ENCODE measurements at regions not wholly inside any gene's neighbourhood (a gene's known extent, or its start where the extent isn't known, plus 50 kb on each side); places are given as distances from the start of the nearest gene placed in this dataset.
"Not testable (repeated sequence)": the region's sequence is repeated elsewhere in the genome, so short reads cannot be mapped to it uniquely, and the experiment has no call there.

DNA sequence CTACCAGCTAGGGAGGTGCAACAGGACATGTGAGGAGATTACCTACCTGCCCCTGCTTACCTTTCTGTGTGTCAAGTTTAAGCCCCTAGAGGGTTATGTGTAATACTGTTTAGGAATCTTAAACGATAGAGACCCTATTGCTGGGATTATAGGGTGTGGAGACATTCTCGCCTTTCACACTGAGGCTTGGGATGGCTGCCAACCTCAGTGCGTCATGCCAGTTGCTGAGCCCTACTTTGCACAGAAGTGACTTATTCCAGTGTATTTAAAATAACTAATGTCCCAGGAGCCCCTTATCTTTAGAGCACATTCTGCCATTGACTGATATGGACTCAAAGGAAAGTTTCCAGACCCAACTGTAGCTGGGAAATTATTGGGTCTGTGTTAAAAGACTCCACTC lies 76.6 kb upstream of the XPA start:
- DNase-seq: no peak

DNA sequence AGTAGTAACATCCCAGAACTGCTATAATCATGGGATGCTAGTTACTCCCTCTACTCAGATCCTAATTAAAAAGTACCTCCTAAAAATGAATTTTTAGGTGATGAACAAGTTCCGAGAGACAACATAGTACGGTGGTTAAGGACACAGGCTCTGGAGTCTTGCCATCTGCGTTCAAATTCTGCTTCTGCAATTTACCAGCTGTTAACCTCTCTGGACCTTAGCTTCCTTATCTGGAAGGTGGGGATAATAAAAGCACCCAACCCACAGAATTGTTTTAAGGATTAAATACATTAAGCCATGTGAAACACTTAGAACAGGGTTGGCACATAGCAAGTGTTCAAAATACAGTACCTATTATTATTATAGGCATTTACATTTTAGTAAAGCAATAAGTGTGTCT lies 77.5 kb upstream of the XPA start:
- no peak for DNase-seq

DNA sequence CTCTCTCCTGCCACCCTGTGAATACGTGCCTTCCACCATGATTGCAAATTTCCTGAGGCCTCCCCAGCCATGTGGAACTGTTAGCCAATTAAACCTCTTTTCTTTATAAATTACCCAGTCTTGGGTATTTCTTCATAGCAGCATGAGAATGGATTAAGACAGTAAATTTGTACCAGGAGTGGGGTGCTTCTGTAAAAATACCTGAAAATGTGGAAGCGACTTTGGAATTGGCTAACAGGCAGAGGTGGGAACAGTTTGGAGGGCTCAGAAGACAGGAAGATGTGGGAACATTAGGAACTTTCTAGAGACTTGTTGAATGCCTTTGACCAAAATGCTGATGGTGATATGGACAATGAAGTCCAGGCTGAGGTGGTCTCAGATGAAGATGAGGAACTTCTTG lies 74.3 kb upstream of the FOXE1 start:
- not testable (repeated sequence) for DNase-seq

DNA sequence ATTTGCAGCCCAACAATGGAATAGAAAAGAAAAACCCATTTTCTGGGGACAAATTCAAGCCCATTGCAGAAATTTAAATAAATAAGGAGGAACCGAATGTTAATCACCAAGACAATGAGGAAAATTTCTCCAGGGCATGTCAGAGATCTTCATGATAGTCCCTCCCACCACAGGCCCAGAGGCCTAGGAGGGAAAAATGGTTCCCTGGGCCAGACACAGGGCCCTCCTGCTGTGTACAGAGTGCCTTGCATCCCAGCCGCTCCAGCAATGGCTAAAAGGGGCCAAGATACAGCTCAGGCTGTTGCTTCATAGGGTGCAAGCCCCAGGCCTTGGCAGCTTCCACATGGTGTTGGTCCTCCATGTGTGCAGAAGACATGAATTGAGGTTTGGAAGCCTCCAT lies 73.4 kb upstream of the FOXE1 start:
- DNase-seq: no peak

DNA sequence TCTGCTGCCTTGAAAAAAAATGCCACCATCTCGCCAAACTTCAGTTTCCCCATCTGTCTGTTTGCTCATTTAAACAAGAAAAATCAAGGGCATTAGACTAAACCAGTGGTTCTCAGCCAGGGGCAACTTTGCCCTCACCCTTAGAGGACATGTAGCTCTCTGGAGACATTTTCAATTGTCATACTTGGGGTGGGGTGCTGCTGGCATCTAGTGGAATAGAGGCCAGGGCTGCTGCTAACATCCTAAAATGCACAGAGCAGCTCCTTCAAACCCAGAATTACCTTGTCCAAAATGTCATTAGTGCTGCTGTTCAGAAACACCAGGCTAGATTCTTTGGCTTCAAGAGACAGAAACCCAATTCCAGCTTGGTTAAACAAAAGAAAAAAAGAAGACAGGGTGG lies 71.1 kb upstream of the FOXE1 start:
- DNase-seq: no peak

DNA sequence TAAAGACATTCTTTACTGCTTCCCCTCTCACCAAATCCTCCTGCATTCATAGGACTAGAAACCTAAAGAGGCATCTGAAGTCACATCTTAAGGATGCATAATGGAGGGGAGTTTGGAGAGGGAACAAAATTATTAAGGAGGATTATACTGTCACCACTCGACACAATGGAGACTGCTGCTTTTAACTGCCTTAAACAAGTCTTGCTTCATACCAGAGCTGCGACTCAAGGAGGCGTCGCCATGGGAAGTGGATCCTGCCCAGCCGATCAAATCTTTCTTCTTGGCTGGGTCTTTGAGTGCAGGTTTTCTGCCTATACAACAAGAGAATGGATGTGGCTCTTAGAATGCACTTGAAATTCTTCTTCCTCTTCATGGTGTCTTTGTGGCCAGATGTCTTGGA lies 66.7 kb upstream of the FOXE1 start:
- no peak for DNase-seq

DNA sequence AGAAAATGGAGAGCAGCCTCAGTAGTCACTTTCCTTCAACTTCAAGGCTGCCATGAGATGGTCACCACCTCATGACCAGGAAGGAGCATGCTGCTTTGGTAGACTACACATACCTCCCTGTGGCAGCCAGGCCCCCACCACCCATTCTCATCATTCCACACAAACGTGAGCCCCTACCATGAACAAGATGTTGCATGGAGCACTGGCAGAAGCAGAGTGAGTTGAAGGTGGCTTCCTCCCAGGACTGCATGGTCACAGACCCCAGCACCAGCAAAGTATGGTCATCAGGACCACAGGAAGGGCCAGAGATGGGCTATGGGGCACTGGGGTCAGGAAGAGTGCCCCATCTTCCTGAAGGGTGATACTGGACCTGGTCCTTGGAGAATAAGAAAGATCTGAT lies 65.5 kb upstream of the FOXE1 start:
- DNase-seq: no peak

DNA sequence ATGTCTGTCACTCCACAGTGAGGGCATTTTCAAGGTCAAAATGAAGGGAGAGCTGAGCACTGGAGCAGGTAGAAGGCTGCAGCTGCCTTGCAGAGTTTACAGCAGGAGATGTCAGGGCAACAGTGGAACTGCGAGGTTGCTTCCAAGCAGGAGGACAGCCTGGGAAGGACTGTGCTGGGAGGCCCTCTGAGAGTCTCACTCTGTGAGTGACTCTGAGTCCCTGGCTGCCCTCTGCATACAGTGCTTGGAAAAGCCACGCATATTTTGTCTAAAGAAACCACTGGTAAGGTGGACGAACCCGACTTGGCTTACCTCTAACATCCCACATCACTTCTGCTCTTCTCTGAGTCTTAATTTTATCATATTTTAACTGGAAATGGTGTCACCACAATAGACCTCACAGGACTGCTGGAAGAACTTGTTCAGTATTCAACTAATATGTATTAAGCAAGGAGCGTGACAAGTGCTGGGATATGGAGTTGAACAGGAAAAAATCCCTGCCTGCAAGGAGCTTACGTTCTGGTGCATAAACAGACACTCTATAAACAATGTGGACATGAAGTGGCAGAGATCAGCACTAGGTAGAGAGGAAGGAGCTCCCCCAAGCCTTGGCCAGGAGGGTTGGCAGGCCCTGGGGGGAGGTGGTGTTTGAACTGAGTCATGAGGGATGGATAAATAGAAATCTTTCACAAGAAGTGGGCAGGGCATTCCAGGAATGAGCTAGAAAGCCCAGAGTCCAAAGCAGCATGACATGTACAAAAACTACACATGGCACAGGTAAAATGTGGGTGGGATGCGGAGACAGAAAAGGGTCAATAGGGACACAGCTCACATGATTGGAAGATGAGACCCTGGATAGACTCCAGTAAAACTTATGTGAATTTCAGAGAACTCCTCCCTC lies 64.0 kb upstream of the FOXE1 start:
- no peak for DNase-seq

DNA sequence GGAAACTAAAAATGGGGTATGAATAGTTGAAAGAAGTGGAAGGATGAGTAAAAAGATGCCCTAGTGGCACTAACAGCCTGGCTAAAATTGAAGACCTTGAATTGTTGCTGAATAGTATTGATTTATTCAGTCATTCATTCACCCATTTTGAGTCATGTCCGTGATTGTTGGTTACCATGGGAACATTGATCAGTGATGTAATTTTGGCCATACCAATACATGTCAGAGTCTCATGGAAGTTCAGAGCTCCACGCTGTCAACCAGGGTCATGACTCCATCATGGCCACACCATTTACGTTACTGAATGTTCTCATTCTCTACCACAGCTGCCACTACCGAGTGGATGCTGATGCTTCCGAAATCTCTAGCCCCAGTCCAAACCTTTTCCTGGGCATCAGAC lies 62.5 kb upstream of the FOXE1 start:
- no peak for DNase-seq

DNA sequence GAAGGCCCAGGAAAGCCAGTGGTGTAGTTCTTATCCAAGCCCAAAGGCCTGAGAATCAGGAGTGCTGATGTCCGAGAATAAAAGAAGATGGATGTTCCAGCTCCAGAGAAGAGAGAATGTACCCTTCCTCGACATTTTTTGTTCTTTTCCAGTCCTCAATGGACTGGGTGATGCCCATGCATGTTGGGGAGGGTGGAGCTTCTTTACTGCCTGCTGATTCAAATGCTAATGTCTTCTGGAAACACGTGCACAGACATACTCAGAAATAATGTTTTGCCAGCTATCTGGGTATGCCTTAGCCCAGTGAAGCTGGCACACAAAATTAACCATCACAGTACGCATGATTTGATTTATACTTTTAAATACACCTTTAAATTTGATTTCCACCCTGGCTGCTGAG lies 61.5 kb upstream of the FOXE1 start:
- DNase-seq: no peak

DNA sequence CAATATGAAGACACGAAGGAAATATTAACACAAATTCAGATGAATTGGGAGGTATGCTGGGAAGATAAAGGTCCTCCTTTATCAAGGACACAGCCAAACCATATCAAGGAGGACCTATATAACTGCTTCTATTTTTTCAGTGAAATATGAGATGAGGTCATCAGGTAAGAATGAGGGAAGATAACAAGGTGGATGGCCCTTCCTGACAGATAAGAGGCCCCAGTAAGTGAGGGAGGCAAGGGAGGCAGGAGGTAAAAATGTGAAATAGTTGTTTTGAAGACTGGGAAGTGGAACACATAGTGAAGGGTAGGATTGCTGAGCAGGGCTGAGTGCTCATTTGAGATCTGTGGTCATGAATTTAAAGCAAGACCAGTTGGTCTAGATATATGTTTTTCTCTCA lies 60.0 kb upstream of the FOXE1 start:
- no peak for DNase-seq

DNA sequence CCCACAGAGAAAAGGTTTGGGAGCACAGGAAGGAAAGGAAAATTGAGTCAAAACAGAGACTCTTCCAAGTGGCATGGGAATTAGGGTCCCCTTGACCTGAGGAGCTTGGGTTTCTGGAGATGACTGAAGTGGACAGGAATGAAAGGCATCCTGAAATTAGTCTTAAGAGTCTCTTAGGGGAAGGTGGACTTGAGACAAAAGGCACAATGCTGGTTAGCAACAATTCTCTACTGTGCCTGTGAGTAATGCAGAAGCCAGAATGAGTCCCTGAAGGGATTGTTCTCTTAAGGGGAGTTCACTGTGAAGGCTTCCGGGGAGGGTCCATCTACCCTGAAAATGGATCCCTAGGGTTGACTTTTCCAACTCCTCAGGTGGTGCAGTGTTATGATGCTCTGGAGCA lies 58.4 kb upstream of the FOXE1 start:
- DNase-seq: no peak

DNA sequence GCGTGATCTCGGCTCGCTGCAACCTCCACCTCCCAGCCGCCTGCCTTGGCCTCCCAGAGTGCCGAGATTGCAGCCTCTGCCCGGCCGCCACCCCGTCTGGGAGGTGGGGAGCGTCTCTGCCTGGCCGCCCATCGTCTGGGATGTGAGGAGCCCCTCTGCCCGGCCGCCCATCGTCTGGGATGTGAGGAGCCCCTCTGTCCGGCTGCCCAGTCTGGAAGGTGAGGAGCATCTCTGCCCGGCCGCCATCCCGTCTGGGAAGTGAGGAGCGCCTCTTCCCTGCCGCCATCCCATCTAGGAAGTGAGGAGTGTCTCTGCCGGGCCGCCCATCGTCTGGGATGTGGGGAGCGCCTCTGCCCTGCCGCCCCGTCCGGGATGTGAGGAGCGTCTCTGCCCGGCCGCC lies 56.9 kb upstream of the FOXE1 start:
- DNase-seq: not testable (repeated sequence)

DNA sequence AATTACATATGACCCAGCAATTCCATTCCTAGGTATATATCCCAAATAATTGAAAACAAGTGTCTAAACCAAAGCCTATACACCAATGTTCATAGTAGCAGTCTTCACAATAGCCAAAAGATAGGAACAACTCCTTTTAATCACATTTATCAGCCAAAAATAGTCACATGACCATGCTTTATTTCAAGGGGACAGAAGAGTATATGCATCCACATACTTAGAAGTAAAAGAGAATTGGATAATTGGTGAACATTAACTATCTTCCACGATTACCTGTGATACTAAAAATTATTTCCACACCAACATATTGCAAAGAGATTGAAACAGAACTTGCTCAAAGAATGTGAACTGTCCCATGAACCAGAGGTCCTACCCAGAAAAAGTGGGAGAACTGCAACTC lies 51.8 kb upstream of the FOXE1 start:
- DNase-seq: no peak

DNA sequence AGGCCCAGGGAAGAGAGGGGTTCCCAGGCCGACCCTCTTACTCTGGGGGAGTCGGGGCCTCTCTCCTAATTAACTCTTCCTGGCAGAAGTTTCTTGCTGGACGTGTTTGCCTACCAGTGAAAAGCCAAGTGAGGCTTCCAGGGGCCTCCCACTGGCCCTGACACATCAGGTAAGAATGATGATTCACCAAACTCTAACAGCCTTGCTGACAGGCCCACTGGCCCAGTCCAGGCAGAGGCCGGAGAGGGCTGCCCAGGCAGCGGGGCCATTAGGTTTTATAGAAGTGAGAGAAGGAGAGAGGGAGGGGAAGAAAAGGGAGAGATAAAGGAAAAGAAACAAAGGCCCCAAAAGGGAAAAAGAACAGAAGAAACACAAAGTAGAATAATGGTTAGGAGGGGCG lies 50.8 kb upstream of the FOXE1 start:
- no peak for DNase-seq

DNA sequence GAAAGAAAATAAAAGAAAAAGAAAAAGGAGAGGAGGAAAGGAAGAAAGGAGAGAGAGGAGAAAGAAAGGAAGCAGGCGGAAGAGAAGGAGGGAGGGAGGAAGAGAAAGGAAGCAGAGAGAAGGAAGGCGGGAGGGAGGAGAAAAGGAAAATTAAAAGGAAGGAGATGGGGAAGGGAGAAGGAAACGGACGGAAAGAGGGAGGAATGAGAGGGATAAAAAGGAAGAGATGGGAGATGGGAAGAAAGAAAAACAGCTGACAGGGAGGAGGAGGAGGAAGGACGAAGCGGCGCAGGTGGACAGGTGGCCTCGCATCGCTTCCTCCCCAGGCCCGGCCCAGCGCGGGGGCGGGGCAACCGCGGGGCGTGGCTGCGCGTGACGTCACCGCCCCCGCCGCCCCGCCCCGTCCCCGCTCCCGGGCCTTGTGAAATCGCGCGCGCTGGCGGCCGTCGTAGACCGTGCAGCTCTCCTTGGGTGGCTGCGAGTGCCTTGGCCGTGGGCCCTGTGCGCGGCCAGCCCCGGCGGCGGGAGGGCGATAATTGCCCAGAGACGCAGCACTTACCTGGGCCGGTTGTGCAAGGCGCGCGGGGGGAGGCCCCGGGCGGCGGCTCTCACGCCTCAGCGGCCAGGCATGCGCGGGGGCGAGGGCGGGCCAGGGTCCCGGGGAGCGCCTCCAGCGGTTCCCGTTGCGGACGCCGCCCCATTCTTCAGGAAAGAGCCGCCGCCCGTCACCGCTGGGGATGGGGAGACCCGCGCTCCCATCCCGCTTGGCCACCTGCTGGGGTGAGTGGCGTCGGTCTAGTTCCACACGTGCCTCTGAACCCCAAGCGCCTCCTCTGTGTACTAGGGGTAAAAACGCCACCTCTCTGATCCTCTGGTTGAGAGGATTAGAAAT lies 49.6 kb upstream of the FOXE1 start:
- DNase-seq: peak; percentile 41 to 61 (median 57)

Data from activated CD4-positive, CD25-positive, alpha-beta regulatory T cell (primary cell).